Neural progenitor cell (in vitro differentiated cells): ENCODE measurements at regions not wholly inside any gene's neighbourhood (a gene's known extent, or its start where the extent isn't known, plus 50 kb on each side); places are given as distances from the start of the nearest gene placed in this dataset.

Experiments used
- DNase-seq: peaks from one replicate; pipeline ENCODE4 v3.0.0-alpha.2; 2016; ENCODE audit warnings: low spot score
- H2AFZ ChIP-seq: fragments of 200-600 bp; sonication (generic); replicated peaks from 2 replicates; pipeline ENCODE4 v1.6.1; 2016; ENCODE audit warnings: antibody characterized with exemption
- H3F3A ChIP-seq: fragments of 200-600 bp; sonication (generic); 2 replicates; pipeline ENCODE4 v1.6.1; 2016; ENCODE audit warnings: antibody characterized with exemption, low read depth
- H3K27ac ChIP-seq: fragments of 200-600 bp; sonication (generic); 2 replicates; pipeline ENCODE4 v1.5.1; 2016; ENCODE audit warnings: mild to moderate bottlenecking
- H3K27me3 ChIP-seq: fragments of 200-600 bp; sonication (generic); 2 replicates; pipeline ENCODE4 v1.6.1; 2016; ENCODE audit warnings: mild to moderate bottlenecking, moderate library complexity
- H3K36me3 ChIP-seq: fragments of 200-600 bp; sonication (generic); 2 replicates; pipeline ENCODE4 v1.5.1; 2016
- H3K4me1 ChIP-seq: fragments of 200-600 bp; sonication (generic); 2 replicates; pipeline ENCODE4 v1.6.1; 2016; ENCODE audit warnings: mixed run types
- H3K4me2 ChIP-seq: fragments of 200-600 bp; sonication (generic); 2 replicates; pipeline ENCODE4 v1.6.1; 2016
- H3K4me3 ChIP-seq: fragments of 200-600 bp; sonication (generic); 2 replicates; pipeline ENCODE4 v1.5.1; 2016
- H3K79me2 ChIP-seq: fragments of 200-600 bp; sonication (generic); 2 replicates; pipeline ENCODE4 v1.6.1; 2016; ENCODE audit warnings: low read depth
- H3K9ac ChIP-seq: fragments of 200-600 bp; sonication (generic); 2 replicates; pipeline ENCODE4 v1.6.1; 2016
- H3K9me3 ChIP-seq: fragments of 200-600 bp; sonication (generic); 2 replicates; pipeline ENCODE4 v1.5.1; 2016; ENCODE audit warnings: low read depth
- H4K20me1 ChIP-seq: fragments of 200-600 bp; sonication (generic); 2 replicates; pipeline ENCODE4 v1.6.1; 2016; ENCODE audit warnings: low read depth
- H3K27ac Mint-ChIP-seq: 3 replicates; pipeline ENCODE4 v1.8.0; 2021; ENCODE audit warnings: mixed read lengths
- H3K27me3 Mint-ChIP-seq: 2 replicates; pipeline ENCODE4 v1.8.0; 2022; ENCODE audit warnings: low read depth, mild to moderate bottlenecking, inconsistent platforms, moderate library complexity, mixed read lengths; ENCODE audit not compliant: insufficient read depth
- H3K36me3 Mint-ChIP-seq: 3 replicates; pipeline ENCODE4 v1.8.0; 2021; ENCODE audit warnings: mixed read lengths
- H3K4me1 Mint-ChIP-seq: 3 replicates; pipeline ENCODE4 v1.8.0; 2021; ENCODE audit warnings: mixed read lengths
- H3K4me3 Mint-ChIP-seq: 3 replicates; pipeline ENCODE4 v1.8.0; 2021; ENCODE audit warnings: mild to moderate bottlenecking, moderate library complexity, mixed read lengths
- H3K9me3 Mint-ChIP-seq: 3 replicates; pipeline ENCODE4 v1.8.0; 2020; ENCODE audit warnings: mixed read lengths
- EZH2 ChIP-seq: fragments of 200-600 bp; sonication (generic); IDR thresholded peaks from 2 replicates; pipeline ENCODE4 v1.6.1; 2017; ENCODE audit warnings: antibody characterized with exemption, mild to moderate bottlenecking, moderate library complexity
- EZH2phosphoT487 ChIP-seq: fragments of 200-600 bp; sonication (generic); IDR thresholded peaks from 2 replicates; pipeline ENCODE4 v1.6.1; 2017; ENCODE audit warnings: antibody characterized with exemption
- TF ChIP-seq, protein P1 (sequence below): fragments of 200-600 bp; sonication (generic); IDR thresholded peaks from 2 replicates; pipeline ENCODE4 v1.5.1; 2017; ENCODE audit warnings: antibody characterized with exemption, mild to moderate bottlenecking

DNA sequence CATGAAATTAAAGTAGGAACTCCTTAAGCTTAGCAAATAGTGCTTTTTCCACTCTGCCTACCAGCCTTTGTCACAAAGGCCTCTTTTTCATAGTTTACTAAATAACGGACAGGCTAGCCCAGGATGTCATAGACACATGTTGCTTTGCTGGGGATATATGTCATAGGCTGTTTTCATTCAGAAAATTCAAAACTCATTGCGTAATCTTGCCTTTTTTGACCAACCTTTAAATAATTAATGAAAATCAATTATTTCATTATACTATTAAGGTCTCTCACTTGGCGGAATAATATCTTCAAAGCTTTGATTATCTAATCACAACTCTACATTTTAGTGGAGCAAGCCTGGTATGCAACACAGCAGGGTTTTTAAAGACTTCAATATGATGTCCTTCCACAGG is 1245.7 kb upstream of the LRRTM1 start:
- H3K9ac ChIP-seq, result no peak overlapping the region
- no peak for DNase-seq
- H3K36me3 Mint-ChIP-seq, result no peaks in the 10 kb centered on the region
- no peaks in the 10 kb centered on the region for H3K9me3 Mint-ChIP-seq
- H3K4me3 Mint-ChIP-seq, result no peak overlapping the region
- no peaks in the 10 kb centered on the region for H3K4me1 ChIP-seq
- no peaks in the 10 kb centered on the region for H3K27me3 ChIP-seq
- TF ChIP-seq, protein P1, sequence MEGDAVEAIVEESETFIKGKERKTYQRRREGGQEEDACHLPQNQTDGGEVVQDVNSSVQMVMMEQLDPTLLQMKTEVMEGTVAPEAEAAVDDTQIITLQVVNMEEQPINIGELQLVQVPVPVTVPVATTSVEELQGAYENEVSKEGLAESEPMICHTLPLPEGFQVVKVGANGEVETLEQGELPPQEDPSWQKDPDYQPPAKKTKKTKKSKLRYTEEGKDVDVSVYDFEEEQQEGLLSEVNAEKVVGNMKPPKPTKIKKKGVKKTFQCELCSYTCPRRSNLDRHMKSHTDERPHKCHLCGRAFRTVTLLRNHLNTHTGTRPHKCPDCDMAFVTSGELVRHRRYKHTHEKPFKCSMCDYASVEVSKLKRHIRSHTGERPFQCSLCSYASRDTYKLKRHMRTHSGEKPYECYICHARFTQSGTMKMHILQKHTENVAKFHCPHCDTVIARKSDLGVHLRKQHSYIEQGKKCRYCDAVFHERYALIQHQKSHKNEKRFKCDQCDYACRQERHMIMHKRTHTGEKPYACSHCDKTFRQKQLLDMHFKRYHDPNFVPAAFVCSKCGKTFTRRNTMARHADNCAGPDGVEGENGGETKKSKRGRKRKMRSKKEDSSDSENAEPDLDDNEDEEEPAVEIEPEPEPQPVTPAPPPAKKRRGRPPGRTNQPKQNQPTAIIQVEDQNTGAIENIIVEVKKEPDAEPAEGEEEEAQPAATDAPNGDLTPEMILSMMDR, result no peak
- no peak for TF ChIP-seq EZH2phosphoT487
- TF ChIP-seq EZH2, result no peak
- no peaks in the 10 kb centered on the region for H3K4me1 Mint-ChIP-seq
- H3K79me2 ChIP-seq, result no peaks in the 10 kb centered on the region
- no peak overlapping the region for H2AFZ ChIP-seq
- no peak overlapping the region for H3K4me3 ChIP-seq
- no peaks in the 10 kb centered on the region for H3K36me3 ChIP-seq
- no peak overlapping the region for H3K4me2 ChIP-seq
- H3K27ac Mint-ChIP-seq, result no peak overlapping the region
- no peaks in the 10 kb centered on the region for H3K27me3 Mint-ChIP-seq
- H4K20me1 ChIP-seq, result no peaks in the 10 kb centered on the region
- H3F3A ChIP-seq, result no peaks in the 10 kb centered on the region
- H3K27ac ChIP-seq, result no peak overlapping the region
- no peaks in the 10 kb centered on the region for H3K9me3 ChIP-seq

DNA sequence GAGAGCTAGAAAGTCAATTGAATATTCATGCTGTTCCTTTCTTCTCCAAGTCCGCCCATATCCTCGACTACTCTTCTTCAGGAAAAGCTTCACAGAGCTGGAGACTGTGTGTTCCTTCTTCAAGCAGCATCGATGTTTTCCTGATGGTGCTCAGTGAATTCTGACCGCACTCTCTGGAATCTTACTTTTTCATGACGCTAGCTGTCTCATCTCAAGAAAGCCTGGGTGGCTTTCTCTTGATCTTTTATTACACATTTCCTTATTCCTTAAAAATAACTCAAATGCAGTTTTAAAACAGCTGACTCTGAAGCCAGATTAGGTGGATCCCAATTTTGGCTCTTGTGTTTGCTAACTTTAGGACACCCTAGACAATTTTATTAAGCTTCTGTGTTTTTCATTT is 1245.1 kb upstream of the LRRTM1 start:
- Histone ChIP-seq H3K4me3 (no peak overlapping the region), H3K4me1 (no peaks in the 10 kb centered on the region), H3K27ac (no peak overlapping the region), H2AFZ (peak overlapping the region; percentile 64), H3K36me3 (no peaks in the 10 kb centered on the region), H3F3A (no peaks in the 10 kb centered on the region), H3K27me3 (no peaks in the 10 kb centered on the region), H3K9me3 (no peaks in the 10 kb centered on the region), H3K4me2 (no peak overlapping the region), H4K20me1 (no peaks in the 10 kb centered on the region), H3K79me2 (no peaks in the 10 kb centered on the region), H3K9ac (no peak overlapping the region)
- Mint-ChIP-seq H3K4me3 (no peak overlapping the region), H3K36me3 (no peaks in the 10 kb centered on the region), H3K27ac (no peak overlapping the region), H3K4me1 (no peaks in the 10 kb centered on the region), H3K9me3 (no peaks in the 10 kb centered on the region), H3K27me3 (no peaks in the 10 kb centered on the region)
- TF ChIP-seq EZH2 (no peak), EZH2phosphoT487 (no peak)
- TF ChIP-seq, protein P1, result no peak
- DNase-seq, result no peak

DNA sequence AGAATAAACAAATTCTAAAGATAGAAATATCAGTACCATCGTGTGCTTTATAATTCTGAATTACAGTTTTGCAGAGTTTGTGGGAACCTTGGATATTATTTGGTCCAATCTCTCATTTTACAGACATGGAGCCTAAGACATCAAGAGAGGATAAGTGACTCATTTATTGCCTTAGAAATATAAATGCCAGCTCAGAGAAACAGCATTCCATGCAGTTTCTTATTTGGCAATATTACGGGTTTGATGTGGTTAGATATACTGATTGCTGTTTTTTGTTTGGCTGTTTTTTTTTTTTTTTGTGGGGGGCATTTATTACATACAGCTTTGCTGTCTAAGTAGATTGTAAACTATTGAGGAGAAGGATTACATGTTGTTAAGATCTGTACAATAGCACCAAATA is 1241.1 kb upstream of the LRRTM1 start:
- Mint-ChIP-seq H3K4me3 (no peak overlapping the region), H3K27ac (no peak overlapping the region), H3K27me3 (no peaks in the 10 kb centered on the region), H3K36me3 (no peaks in the 10 kb centered on the region), H3K4me1 (no peaks in the 10 kb centered on the region), H3K9me3 (no peaks in the 10 kb centered on the region)
- no peak for DNase-seq
- H3K4me3 ChIP-seq, result no peak overlapping the region
- H3K4me2 ChIP-seq, result no peak overlapping the region
- H3K27me3 ChIP-seq, result no peaks in the 10 kb centered on the region
- H3K27ac ChIP-seq, result no peak overlapping the region
- TF ChIP-seq, protein P1, result no peak
- no peak for TF ChIP-seq EZH2
- TF ChIP-seq EZH2phosphoT487, result no peak
- no peaks in the 10 kb centered on the region for H3K4me1 ChIP-seq
- H3K9me3 ChIP-seq, result no peaks in the 10 kb centered on the region
- H3K36me3 ChIP-seq, result no peaks in the 10 kb centered on the region
- no peaks in the 10 kb centered on the region for H4K20me1 ChIP-seq
- no peak overlapping the region for H2AFZ ChIP-seq
- H3K79me2 ChIP-seq, result no peaks in the 10 kb centered on the region
- H3F3A ChIP-seq, result no peaks in the 10 kb centered on the region
- H3K9ac ChIP-seq, result no peak overlapping the region

DNA sequence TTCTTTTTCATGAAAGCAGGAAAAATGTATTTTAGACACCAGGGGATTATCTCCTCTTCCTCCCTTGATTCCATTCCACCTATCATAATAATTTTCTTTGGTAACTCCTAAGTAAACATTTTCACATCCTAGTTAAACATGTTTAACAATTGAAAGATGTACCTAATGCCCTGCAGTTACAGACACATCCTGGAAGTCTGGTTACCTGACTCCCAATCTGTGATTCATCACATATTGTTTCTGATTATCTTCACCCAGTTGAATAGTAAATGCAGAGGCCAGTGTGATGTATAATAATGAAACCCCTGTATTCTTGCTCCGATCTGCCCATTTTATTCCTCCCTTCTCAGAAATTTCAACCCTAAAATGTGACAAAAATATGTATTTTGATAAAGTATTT is 1237.6 kb upstream of the LRRTM1 start:
- Mint-ChIP-seq H3K9me3 (no peaks in the 10 kb centered on the region), H3K27ac (no peak overlapping the region), H3K4me1 (no peaks in the 10 kb centered on the region), H3K36me3 (no peaks in the 10 kb centered on the region), H3K27me3 (no peaks in the 10 kb centered on the region), H3K4me3 (no peak overlapping the region)
- H3K36me3 ChIP-seq, result no peaks in the 10 kb centered on the region
- no peak for TF ChIP-seq EZH2
- TF ChIP-seq, protein P1, result no peak
- H3K4me3 ChIP-seq, result no peak overlapping the region
- H3K4me1 ChIP-seq, result no peaks in the 10 kb centered on the region
- no peak for DNase-seq
- H4K20me1 ChIP-seq, result no peaks in the 10 kb centered on the region
- no peaks in the 10 kb centered on the region for H3K79me2 ChIP-seq
- no peaks in the 10 kb centered on the region for H3K27me3 ChIP-seq
- H3K9me3 ChIP-seq, result no peaks in the 10 kb centered on the region
- H3F3A ChIP-seq, result no peaks in the 10 kb centered on the region
- no peak overlapping the region for H3K4me2 ChIP-seq
- no peak overlapping the region for H2AFZ ChIP-seq
- no peak overlapping the region for H3K9ac ChIP-seq
- H3K27ac ChIP-seq, result no peak overlapping the region
